T-cell (primary cell): ENCODE measurements at regions not wholly inside any gene's neighbourhood (a gene's known extent, or its start where the extent isn't known, plus 50 kb on each side); places are given as distances from the start of the nearest gene placed in this dataset.

Source experiments
- ATAC-seq, 4 experiments: fragments of 200-7000 bp in 3 of 4; fragments of 150-1000 bp in 1 of 4; cut with Tn5 transposase; replicated peaks in 1 of 4; 1 replicate in 3 of 4; 2 replicates in 1 of 4; pipeline ENCODE4 v1.10.0; 2021; ENCODE audit warnings: moderate library complexity in 3 of 4, mild to moderate bottlenecking in 2 of 4, moderate number of reproducible peaks in 1 of 4
- CTCF ChIA-PET, 2 donors: fragments of 300-600 bp; sonication (Branson Sonifier 250); formaldehyde crosslinking; loops; one replicate each; lab custom pipeline; 2022; ENCODE audit warnings: antibody characterized with exemption in 2 of 2; lab: Charles Lee
- POLR2A ChIA-PET, 2 donors: fragments of 300-600 bp; sonication (Branson Sonifier 250); formaldehyde crosslinking; loops; one replicate each; lab custom pipeline; 2022; ENCODE audit warnings: antibody characterized with exemption in 2 of 2; lab: Charles Lee
- DNase-seq, 35 experiments: peaks; one replicate each; pipeline versions ENCODE4 v3.0.0 to v3.0.0-alpha.2; 2013 to 2023
- H3K27ac ChIP-seq: one replicate; pipeline ENCODE4 v1.5.1; 2013; ENCODE audit warnings: low read length
- H3K27me3 ChIP-seq, 2 experiments: replicated peaks in 1 of 2; 1 replicate in 1 of 2; 2 replicates in 1 of 2; pipeline versions ENCODE4 v1.6.1 to v1.7.0; 2013; ENCODE audit warnings: low read length in 1 of 2, mixed read lengths in 1 of 2; ENCODE audit not compliant: control insufficient read depth in 2 of 2, insufficient read depth in 2 of 2; ENCODE audit errors: extremely low read depth in 1 of 2
- H3K36me3 ChIP-seq, 2 donors: 1 replicate in 1 of 2; 2 replicates in 1 of 2; pipeline versions ENCODE4 v1.6.1 to v1.7.0; 2013; ENCODE audit warnings: low read length in 1 of 2; ENCODE audit not compliant: control insufficient read depth in 2 of 2, insufficient read depth in 1 of 2; ENCODE audit errors: extremely low read depth in 1 of 2
- H3K4me1 ChIP-seq, 2 experiments: 1 replicate in 1 of 2; 2 replicates in 1 of 2; pipeline versions ENCODE4 v1.6.1 to v1.7.0; 2013; ENCODE audit warnings: low read length in 2 of 2, mixed read lengths in 1 of 2; ENCODE audit not compliant: insufficient read depth in 2 of 2, control insufficient read depth in 1 of 2; ENCODE audit errors: extremely low read depth in 1 of 2
- H3K4me3 ChIP-seq, 2 donors: 1 replicate in 1 of 2; 2 replicates in 1 of 2; pipeline versions ENCODE4 v1.5.1 to v1.7.0; 2013; ENCODE audit warnings: mild to moderate bottlenecking in 2 of 2, low read length in 1 of 2, moderate library complexity in 1 of 2; ENCODE audit not compliant: control insufficient read depth in 1 of 2; ENCODE audit errors: extremely low read depth in 1 of 2
- H3K9me3 ChIP-seq: 2 replicates; pipeline ENCODE4 v1.7.0; 2013
- H3K27ac Mint-ChIP-seq, 2 donors: one replicate each; pipeline ENCODE4 v1.8.0; 2020 to 2021; ENCODE audit warnings: mild to moderate bottlenecking in 2 of 2, mixed read lengths in 2 of 2
- H3K27me3 Mint-ChIP-seq, 2 donors: one replicate each; pipeline ENCODE4 v1.8.0; 2021 to 2022; ENCODE audit warnings: mixed read lengths in 2 of 2
- H3K36me3 Mint-ChIP-seq: one replicate; pipeline ENCODE4 v1.8.0; 2021; ENCODE audit warnings: mixed read lengths
- H3K4me1 Mint-ChIP-seq, 3 donors: one replicate each; pipeline ENCODE4 v1.8.0; 2020 to 2022; ENCODE audit warnings: mixed read lengths in 3 of 3, mild to moderate bottlenecking in 1 of 3
- H3K4me3 Mint-ChIP-seq, 3 donors: one replicate each; pipeline ENCODE4 v1.8.0; 2020 to 2022; ENCODE audit warnings: mild to moderate bottlenecking in 3 of 3, mixed read lengths in 3 of 3, moderate library complexity in 3 of 3
- H3K9me3 Mint-ChIP-seq, 3 donors: one replicate each; pipeline ENCODE4 v1.8.0; 2020 to 2022; ENCODE audit warnings: mixed read lengths in 3 of 3
- WGBS: methylation state at CpG from one replicate; pipeline ENCODE4 v1.1.5; 2013; ENCODE audit warnings: missing lambda C conversion rate; ENCODE audit not compliant: insufficient coverage; 5-methylcytosine and 5-hydroxymethylcytosine counted together

DNA sequence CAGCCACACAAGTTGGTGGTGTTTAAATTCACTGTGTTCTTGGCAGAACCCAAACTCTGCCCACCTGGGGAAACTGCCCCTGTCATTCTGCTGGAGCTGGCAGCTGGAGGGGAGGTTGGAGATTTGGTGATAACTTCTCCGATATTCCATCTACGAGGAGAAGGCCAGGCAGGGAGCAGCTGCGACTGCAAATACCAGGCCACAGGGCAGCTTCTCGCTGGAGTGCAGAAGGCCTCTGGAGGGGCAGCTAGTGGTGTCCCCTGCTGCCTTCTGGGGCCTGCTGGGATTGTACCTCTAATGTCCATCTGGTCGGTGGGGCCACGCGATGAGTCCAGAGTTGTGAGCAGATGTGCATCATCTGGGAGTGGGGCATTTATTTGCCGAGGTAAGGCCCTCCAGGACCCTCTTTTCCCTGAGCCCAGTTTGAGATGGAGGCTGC lies 98.9 kb downstream of the ACKR3 start:
- DNase-seq (no peak), ATAC-seq (no peak)
- Histone ChIP-seq H3K27me3 (peaks cover 0 to 15% of the 10 kb centered on the region in 2 experiments), H3K27ac (no peak overlapping the region), H3K36me3 (no peaks in the 10 kb centered on the region), H3K4me3 (no peak overlapping the region), H3K9me3 (no peaks in the 10 kb centered on the region), H3K4me1 (no peaks in the 10 kb centered on the region)
- ChIA-PET CTCF (no interaction called here), POLR2A (no interaction called here)
- 91% methylated on average over 8 of the region's 8 CpGs for WGBS
- peaks cover 13 to 21% of the 10 kb centered on the region in 2 donors for H3K27me3 Mint-ChIP-seq
- H3K36me3 Mint-ChIP-seq = no peaks in the 10 kb centered on the region
- H3K9me3 Mint-ChIP-seq = peaks cover 0 to 8% (median 3%) of the 10 kb centered on the region in 3 donors
- H3K4me1 Mint-ChIP-seq = no peaks in the 10 kb centered on the region
- no peak overlapping the region for H3K4me3 Mint-ChIP-seq
- H3K27ac Mint-ChIP-seq = no peak overlapping the region

DNA sequence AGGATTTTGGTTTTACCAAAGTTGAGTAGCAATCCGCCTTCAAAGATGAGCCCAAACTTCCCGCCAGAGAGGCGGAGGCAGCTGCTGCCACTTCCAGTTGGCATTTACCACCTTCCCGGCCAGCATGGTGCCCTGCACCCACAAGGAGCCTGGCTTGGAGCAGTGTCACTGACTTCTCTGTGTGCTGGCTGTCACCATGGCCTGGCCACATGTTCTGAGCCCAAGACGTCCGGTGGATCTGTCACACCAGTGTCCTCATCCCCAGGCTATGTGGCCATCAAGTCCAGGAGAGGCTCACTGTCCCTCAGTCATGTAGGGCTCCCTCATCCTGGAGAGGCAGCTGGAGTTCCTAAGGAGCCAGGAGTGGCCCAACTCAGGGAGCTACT lies 100.6 kb downstream of the ACKR3 start:
- Histone ChIP-seq H3K9me3 (no peaks in the 10 kb centered on the region), H3K36me3 (no peaks in the 10 kb centered on the region), H3K27ac (no peak overlapping the region), H3K27me3 (peaks cover 0 to 10% of the 10 kb centered on the region in 2 experiments), H3K4me3 (no peak overlapping the region), H3K4me1 (no peaks in the 10 kb centered on the region)
- Mint-ChIP-seq H3K36me3 (no peaks in the 10 kb centered on the region), H3K27ac (no peak overlapping the region), H3K4me3 (no peak overlapping the region), H3K27me3 (peaks cover 8 to 20% of the 10 kb centered on the region in 2 donors), H3K4me1 (no peaks in the 10 kb centered on the region), H3K9me3 (peaks cover 0 to 8% (median 3%) of the 10 kb centered on the region in 3 donors)
- no peak for ATAC-seq
- 79% methylated on average over 4 of the region's 6 CpGs for WGBS
- CTCF ChIA-PET = no interaction called here
- POLR2A ChIA-PET = no interaction called here
- DNase-seq = no peak

DNA sequence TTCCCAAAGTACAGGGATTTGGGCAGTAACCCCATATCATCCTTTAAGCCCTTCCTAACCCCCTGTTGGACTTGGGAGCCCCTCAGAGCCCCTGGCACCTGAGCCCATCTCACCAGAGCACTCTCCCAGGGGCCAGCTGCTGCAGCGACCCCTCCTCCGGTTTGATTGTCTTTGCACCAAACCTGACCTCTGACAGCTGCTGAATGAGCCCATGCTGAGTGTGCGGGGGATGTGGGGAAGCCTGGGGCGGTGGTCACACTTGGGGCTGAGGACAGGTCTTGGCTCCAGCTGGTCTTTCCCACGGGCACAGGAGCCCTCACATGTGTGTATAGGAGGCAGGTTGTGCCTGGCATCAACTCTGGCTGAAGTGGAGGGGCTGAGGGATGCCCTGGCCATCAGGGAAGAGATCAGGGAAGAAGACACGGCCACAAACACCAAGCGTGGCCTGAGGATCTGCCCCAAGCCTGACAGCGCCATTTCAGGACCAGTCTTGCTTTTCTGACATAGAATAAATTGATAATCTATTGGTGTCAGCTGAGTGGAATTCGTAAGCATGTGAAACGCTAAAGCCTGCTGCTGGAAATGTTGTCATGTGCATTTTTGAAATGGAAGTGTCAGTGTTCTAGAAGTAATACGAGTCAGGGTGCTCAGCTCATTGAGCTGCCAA lies 102.4 kb downstream of the ACKR3 start:
- no peak overlapping the region for H3K4me3 Mint-ChIP-seq
- H3K9me3 Mint-ChIP-seq = no peaks in the 10 kb centered on the region
- Histone ChIP-seq H3K36me3 (no peaks in the 10 kb centered on the region), H3K27ac (no peak overlapping the region), H3K9me3 (no peaks in the 10 kb centered on the region), H3K4me1 (no peaks in the 10 kb centered on the region), H3K4me3 (no peak overlapping the region), H3K27me3 (peaks cover 0 to 6% of the 10 kb centered on the region in 2 experiments)
- DNase-seq (no peak), ATAC-seq (no peak)
- CTCF ChIA-PET = no interaction called here
- no peak overlapping the region for H3K27ac Mint-ChIP-seq
- H3K27me3 Mint-ChIP-seq = peaks cover 10 to 27% of the 10 kb centered on the region in 2 donors
- H3K36me3 Mint-ChIP-seq = no peaks in the 10 kb centered on the region
- H3K4me1 Mint-ChIP-seq = no peaks in the 10 kb centered on the region
- POLR2A ChIA-PET = no interaction called here
- WGBS = 71% methylated on average over 8 of the region's 11 CpGs

DNA sequence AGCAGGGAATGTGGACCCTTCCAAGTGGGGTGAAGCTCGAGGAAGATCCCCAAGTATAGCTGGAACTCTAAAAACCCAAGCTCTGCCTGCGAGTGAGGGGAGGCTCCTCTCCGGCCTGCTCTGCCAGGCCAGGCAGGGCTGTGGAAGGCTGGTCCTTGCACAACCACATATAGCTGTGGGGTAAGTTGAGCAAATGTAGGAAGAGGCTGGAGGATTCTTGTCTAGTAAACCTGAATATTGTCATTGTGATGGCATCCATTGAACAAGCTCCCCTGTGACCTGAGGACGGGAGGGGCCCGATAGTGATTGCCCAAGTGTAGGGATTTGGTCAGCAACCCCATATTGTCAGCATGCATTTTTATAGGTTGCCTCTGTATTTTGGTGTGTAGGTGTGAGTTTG lies 103.0 kb downstream of the ACKR3 start:
- WGBS = 84% methylated on average over 2 of the region's 5 CpGs
- Histone ChIP-seq H3K36me3 (no peaks in the 10 kb centered on the region), H3K4me1 (no peaks in the 10 kb centered on the region), H3K27me3 (peaks cover 0 to 11% of the 10 kb centered on the region in 2 experiments), H3K27ac (no peak overlapping the region), H3K9me3 (no peaks in the 10 kb centered on the region), H3K4me3 (no peak overlapping the region)
- no peaks in the 10 kb centered on the region for H3K4me1 Mint-ChIP-seq
- H3K36me3 Mint-ChIP-seq = no peaks in the 10 kb centered on the region
- no peak for DNase-seq
- peaks cover 15 to 32% of the 10 kb centered on the region in 2 donors for H3K27me3 Mint-ChIP-seq
- no peak overlapping the region for H3K4me3 Mint-ChIP-seq
- no peak for ATAC-seq
- CTCF ChIA-PET = no interaction called here
- no peak overlapping the region for H3K27ac Mint-ChIP-seq
- POLR2A ChIA-PET = no interaction called here
- H3K9me3 Mint-ChIP-seq = no peaks in the 10 kb centered on the region

DNA sequence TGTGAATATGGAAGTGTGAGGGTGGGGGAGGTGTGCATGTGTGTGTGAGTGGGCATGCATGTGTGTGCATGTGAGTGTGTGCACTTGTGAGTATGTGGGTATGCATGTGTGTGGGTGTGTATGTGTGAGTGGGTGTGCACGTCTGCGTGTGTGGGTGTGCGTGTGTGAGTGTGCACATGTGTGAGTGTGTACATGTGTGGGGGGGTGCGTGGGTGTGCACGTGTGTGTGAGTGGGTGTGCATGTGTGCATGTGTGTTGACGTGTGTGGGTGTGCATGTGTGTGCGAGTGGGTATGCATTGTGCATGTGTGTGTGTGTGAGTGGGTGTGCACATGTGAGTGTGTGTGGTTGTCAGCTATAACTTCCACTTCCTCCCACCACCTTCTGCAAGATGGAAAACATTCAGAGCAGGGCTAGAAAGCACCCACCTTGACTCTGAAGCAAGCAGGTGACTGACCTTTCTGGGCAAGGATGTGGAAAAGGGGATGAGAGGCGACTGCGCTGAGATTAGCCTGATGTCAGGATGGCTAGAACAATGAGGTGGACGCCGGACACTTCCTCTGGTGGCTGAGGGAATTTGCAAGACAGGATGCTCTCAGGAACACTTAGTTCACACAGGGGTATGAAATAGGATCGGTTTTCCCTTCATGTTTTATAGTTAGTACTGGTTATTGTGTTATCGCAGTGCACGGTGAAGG lies 103.6 kb downstream of the ACKR3 start:
- ATAC-seq (no peak), DNase-seq (no peak)
- Histone ChIP-seq H3K27ac (no peak overlapping the region), H3K4me3 (no peak overlapping the region), H3K27me3 (peaks cover 0 to 16% of the 10 kb centered on the region in 2 experiments), H3K9me3 (no peaks in the 10 kb centered on the region), H3K4me1 (no peaks in the 10 kb centered on the region), H3K36me3 (no peaks in the 10 kb centered on the region)
- H3K27me3 Mint-ChIP-seq = peaks cover 19 to 36% of the 10 kb centered on the region in 2 donors
- no peaks in the 10 kb centered on the region for H3K36me3 Mint-ChIP-seq
- H3K4me1 Mint-ChIP-seq = no peaks in the 10 kb centered on the region
- 84% methylated on average over 10 of the region's 14 CpGs for WGBS
- ChIA-PET POLR2A (no interaction called here), CTCF (no interaction called here)
- no peak overlapping the region for H3K27ac Mint-ChIP-seq
- H3K4me3 Mint-ChIP-seq = no peak overlapping the region
- no peaks in the 10 kb centered on the region for H3K9me3 Mint-ChIP-seq

DNA sequence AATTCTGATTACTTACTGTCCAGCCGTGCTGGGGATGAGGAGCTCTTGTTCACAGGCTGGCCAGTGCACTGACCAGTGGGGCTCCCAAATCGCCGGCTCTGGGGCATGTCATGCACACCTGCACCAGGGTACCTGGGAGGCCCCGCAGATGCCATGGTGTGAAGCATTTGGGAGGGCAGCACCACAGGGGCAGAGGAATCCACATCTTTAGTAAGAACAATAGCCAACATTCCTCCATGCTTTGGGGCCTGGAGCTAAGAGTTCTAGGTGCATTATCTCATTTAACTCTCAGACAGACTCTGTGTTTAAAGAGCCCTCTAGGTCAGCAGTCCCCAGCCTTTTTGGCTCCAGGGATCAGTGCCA lies 104.2 kb downstream of the ACKR3 start:
- WGBS = 87% methylated on average over 4 of the region's 4 CpGs
- Histone ChIP-seq H3K4me3 (no peak overlapping the region), H3K4me1 (no peaks in the 10 kb centered on the region), H3K36me3 (no peaks in the 10 kb centered on the region), H3K9me3 (no peaks in the 10 kb centered on the region), H3K27ac (no peak overlapping the region), H3K27me3 (peaks cover 0 to 20% of the 10 kb centered on the region in 2 experiments)
- Mint-ChIP-seq H3K4me1 (no peaks in the 10 kb centered on the region), H3K27me3 (peaks cover 19 to 38% of the 10 kb centered on the region in 2 donors), H3K4me3 (no peak overlapping the region), H3K27ac (no peak overlapping the region), H3K9me3 (no peaks in the 10 kb centered on the region), H3K36me3 (no peaks in the 10 kb centered on the region)
- ChIA-PET POLR2A (no interaction called here), CTCF (no interaction called here)
- no peak for DNase-seq
- ATAC-seq = no peak
